ENCODE measurements at regions not wholly inside any gene's neighbourhood (a gene's known extent, or its start where the extent isn't known, plus 50 kb on each side); places are given as distances from the start of the nearest gene placed in this dataset.

GRCh38 chr21:34022627-34023335 is 50.6 kb upstream of the MRPS6 start:
- no peak for DNase-seq (ENCODE audit: low read depth)

GRCh38 chr21:34021726-34022125 is 51.7 kb upstream of the MRPS6 start:
- DNase-seq (ENCODE audit: low read depth), result no peak

- no peak for DNase-seq (ENCODE audit: low read depth)
Measured at GRCh38 chr21:34020983-34021553, 52.3 kb upstream of the MRPS6 start.

GRCh38 chr21:34020005-34020847 is 53.2 kb upstream of the MRPS6 start:
- DNase-seq (ENCODE audit: low read depth), result no peak

- DNase-seq (ENCODE audit: low read depth), result no peak
Measured at GRCh38 chr21:34019402-34019801, 54.0 kb upstream of the MRPS6 start.

GRCh38 chr21:34018910-34019309 is 54.5 kb upstream of the MRPS6 start:
- DNase-seq (ENCODE audit: low read depth), result no peak

- no peak for DNase-seq (ENCODE audit: low read depth)
Measured at GRCh38 chr21:34018185-34018584, 55.2 kb upstream of the MRPS6 start.

- no peak for DNase-seq (ENCODE audit: low read depth)
Measured at GRCh38 chr21:34017039-34017961, 56.1 kb upstream of the MRPS6 start.

- DNase-seq (ENCODE audit: low read depth), result no peak
Measured at GRCh38 chr21:34012640-34013039, 60.7 kb upstream of the MRPS6 start.

- no peak for DNase-seq (ENCODE audit: low read depth)
Measured at GRCh38 chr21:34011660-34012059, 61.7 kb upstream of the MRPS6 start.

- DNase-seq (ENCODE audit: low read depth), result no peak
Measured at GRCh38 chr21:34009193-34009592, 64.2 kb upstream of the MRPS6 start.

- peak; percentile 21 for DNase-seq (ENCODE audit: low read depth)
Measured at GRCh38 chr21:34008618-34009017, 64.8 kb upstream of the MRPS6 start.

- no peak for DNase-seq (ENCODE audit: low read depth)
Measured at GRCh38 chr21:34006611-34007168, 66.7 kb upstream of the MRPS6 start.

- DNase-seq (ENCODE audit: low read depth), result no peak
Measured at GRCh38 chr21:34004974-34005373, 68.4 kb upstream of the MRPS6 start.

- no peak for DNase-seq (ENCODE audit: low read depth)
Measured at GRCh38 chr21:34004013-34004938, 69.1 kb upstream of the MRPS6 start.

- no peak for DNase-seq (ENCODE audit: low read depth)
Measured at GRCh38 chr21:34003428-34003827, 70.0 kb upstream of the MRPS6 start.

GRCh38 chr21:34000375-34000774 is 73.0 kb upstream of the MRPS6 start:
- no peak for DNase-seq (ENCODE audit: low read depth)

- DNase-seq (ENCODE audit: low read depth), result no peak
Measured at GRCh38 chr21:33998809-33999208, 74.6 kb upstream of the MRPS6 start.

- DNase-seq (ENCODE audit: low read depth), result no peak
Measured at GRCh38 chr21:33998402-33998801, 75.0 kb upstream of the MRPS6 start.

- no peak for DNase-seq (ENCODE audit: low read depth)
Measured at GRCh38 chr21:33997436-33997835, 75.9 kb upstream of the MRPS6 start.

- no peak for DNase-seq (ENCODE audit: low read depth)
Measured at GRCh38 chr21:33994373-33994772, 78.8 kb upstream of the ATP5PO start.
